ENCODE measurements at regions not wholly inside any gene's neighbourhood (a gene's known extent, or its start where the extent isn't known, plus 50 kb on each side); places are given as distances from the start of the nearest gene placed in this dataset.

DNA sequence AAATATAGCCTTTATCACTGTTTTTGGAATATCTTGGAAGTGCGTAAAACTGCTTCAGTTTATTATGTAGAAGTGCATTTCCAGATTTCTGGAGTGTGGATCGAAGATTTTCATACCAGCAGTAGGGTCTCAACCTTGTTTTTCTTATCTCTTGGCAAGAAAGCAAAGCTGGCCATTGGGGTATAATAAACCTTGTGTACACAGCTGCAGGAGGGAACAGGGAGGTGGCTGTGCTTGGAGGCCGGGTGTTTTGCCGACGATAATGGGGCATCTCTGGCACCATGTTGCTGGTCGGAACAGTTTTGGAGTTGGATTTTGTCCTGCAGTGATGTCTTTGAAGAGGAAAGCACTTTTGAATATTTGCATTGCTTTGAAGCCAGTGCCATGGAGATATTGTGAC lies 308.8 kb upstream of the DMRT1 start:
- no peaks in the 10 kb centered on the region for H3K27me3 ChIP-seq (ENCODE audit: insufficient read depth, low read length, poor library complexity, severe bottlenecking)
- H3K9me2 ChIP-seq (replicated peaks; ENCODE audit: low read depth, low read length) = no peaks in the 10 kb centered on the region
- no peak for TF ChIP-seq EZH2phosphoT487 (IDR thresholded peaks at IDR 0.05; ENCODE audit: borderline replicate concordance)
- TF ChIP-seq, protein P1, sequence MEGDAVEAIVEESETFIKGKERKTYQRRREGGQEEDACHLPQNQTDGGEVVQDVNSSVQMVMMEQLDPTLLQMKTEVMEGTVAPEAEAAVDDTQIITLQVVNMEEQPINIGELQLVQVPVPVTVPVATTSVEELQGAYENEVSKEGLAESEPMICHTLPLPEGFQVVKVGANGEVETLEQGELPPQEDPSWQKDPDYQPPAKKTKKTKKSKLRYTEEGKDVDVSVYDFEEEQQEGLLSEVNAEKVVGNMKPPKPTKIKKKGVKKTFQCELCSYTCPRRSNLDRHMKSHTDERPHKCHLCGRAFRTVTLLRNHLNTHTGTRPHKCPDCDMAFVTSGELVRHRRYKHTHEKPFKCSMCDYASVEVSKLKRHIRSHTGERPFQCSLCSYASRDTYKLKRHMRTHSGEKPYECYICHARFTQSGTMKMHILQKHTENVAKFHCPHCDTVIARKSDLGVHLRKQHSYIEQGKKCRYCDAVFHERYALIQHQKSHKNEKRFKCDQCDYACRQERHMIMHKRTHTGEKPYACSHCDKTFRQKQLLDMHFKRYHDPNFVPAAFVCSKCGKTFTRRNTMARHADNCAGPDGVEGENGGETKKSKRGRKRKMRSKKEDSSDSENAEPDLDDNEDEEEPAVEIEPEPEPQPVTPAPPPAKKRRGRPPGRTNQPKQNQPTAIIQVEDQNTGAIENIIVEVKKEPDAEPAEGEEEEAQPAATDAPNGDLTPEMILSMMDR (conservative IDR thresholded peaks at IDR 0.05; ENCODE audit: low read length) = no peak
- no peaks in the 10 kb centered on the region for H3F3A ChIP-seq (ENCODE audit: low read depth)
- H3K36me3 ChIP-seq (ENCODE audit: insufficient read depth, low read length) = no peaks in the 10 kb centered on the region
- no peak overlapping the region for H3K9ac ChIP-seq (ENCODE audit: low read depth, low read length, poor library complexity, severe bottlenecking)
- H4K20me1 ChIP-seq (ENCODE audit: insufficient read depth, low read length, poor library complexity, severe bottlenecking) = no peaks in the 10 kb centered on the region
- H3K79me2 ChIP-seq (ENCODE audit: insufficient read depth, low read length) = no peaks in the 10 kb centered on the region
- H3K4me3 ChIP-seq (ENCODE audit: low read length, poor library complexity, severe bottlenecking) = no peak overlapping the region
- no peak overlapping the region for H3K4me2 ChIP-seq (ENCODE audit: low read depth, low read length, poor library complexity, severe bottlenecking)
- peaks cover 7% of the 10 kb centered on the region for H3K4me1 ChIP-seq (ENCODE audit: insufficient read depth, low read length, poor library complexity, severe bottlenecking)
- no peak overlapping the region for H2AFZ ChIP-seq (ENCODE audit: low read length)
- H3K9me3 ChIP-seq (ENCODE audit: insufficient read depth, low read depth, low read length) = no peaks in the 10 kb centered on the region

DNA sequence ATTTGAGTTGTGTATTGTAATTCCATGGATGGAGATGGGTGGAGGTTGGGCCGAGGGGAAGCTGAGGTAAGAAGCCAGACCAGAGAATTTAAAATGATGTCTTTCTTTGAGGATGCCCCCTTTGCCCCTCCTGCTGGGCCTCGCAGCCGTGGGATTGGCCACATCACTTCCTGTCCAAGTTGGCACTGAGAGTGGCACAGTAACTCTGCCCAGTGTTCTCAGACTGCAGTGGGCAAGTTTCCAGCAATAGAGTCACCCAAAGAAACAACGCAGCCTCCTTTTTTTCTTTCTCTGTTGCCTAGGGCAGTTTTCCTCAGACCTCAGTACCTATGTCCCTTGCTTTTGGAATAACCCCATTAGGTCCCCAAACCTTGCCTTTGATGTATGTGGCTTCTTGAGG lies 306.6 kb upstream of the DMRT1 start:
- Histone ChIP-seq H3K27me3 (ENCODE audit: insufficient read depth, low read length, poor library complexity, severe bottlenecking) (no peaks in the 10 kb centered on the region), H3K4me2 (ENCODE audit: low read depth, low read length, poor library complexity, severe bottlenecking) (no peak overlapping the region), H3K4me1 (ENCODE audit: insufficient read depth, low read length, poor library complexity, severe bottlenecking) (peaks cover 7% of the 10 kb centered on the region), H3K79me2 (ENCODE audit: insufficient read depth, low read length) (no peaks in the 10 kb centered on the region), H3K4me3 (ENCODE audit: low read length, poor library complexity, severe bottlenecking) (no peak overlapping the region), H2AFZ (ENCODE audit: low read length) (no peak overlapping the region), H3K9me2 (replicated peaks; ENCODE audit: low read depth, low read length) (no peaks in the 10 kb centered on the region), H3K9ac (ENCODE audit: low read depth, low read length, poor library complexity, severe bottlenecking) (no peak overlapping the region), H3F3A (ENCODE audit: low read depth) (no peaks in the 10 kb centered on the region), H3K36me3 (ENCODE audit: insufficient read depth, low read length) (no peaks in the 10 kb centered on the region), H3K9me3 (ENCODE audit: insufficient read depth, low read depth, low read length) (no peaks in the 10 kb centered on the region; the same call in 1 of the 2 replicates), H4K20me1 (ENCODE audit: insufficient read depth, low read length, poor library complexity, severe bottlenecking) (no peaks in the 10 kb centered on the region)
- TF ChIP-seq, protein P1 (conservative IDR thresholded peaks at IDR 0.05; ENCODE audit: low read length) = no peak
- no peak for TF ChIP-seq EZH2phosphoT487 (IDR thresholded peaks at IDR 0.05; ENCODE audit: borderline replicate concordance)

DNA sequence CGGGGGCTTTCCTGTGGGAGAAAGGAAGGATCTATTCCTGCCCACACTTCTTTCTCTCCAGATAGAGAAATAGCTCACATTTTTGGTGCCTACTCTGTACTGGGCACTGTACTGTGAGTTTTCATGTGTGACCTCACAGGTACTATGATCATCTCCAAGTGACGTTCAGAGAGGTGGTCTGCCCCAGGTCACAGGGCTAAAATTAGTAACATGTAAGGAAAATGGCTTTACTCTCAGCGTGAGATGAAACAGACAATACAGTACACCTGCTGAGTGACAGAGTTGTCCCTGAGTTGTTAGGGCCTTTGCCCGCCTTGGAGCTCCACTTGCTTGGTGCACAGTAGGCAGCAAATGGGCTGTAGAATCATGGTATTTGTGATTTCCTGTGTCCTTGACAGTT lies 306.1 kb upstream of the DMRT1 start:
- no peaks in the 10 kb centered on the region for H3K9me2 ChIP-seq (replicated peaks; ENCODE audit: low read depth, low read length)
- no peak overlapping the region for H2AFZ ChIP-seq (ENCODE audit: low read length)
- no peaks in the 10 kb centered on the region; the same call in 1 of the 2 replicates for H3K9me3 ChIP-seq (ENCODE audit: insufficient read depth, low read depth, low read length)
- H3K36me3 ChIP-seq (ENCODE audit: insufficient read depth, low read length) = no peaks in the 10 kb centered on the region
- TF ChIP-seq, protein P1 (conservative IDR thresholded peaks at IDR 0.05; ENCODE audit: low read length) = no peak
- no peak for TF ChIP-seq EZH2phosphoT487 (IDR thresholded peaks at IDR 0.05; ENCODE audit: borderline replicate concordance)
- H3K4me2 ChIP-seq (ENCODE audit: low read depth, low read length, poor library complexity, severe bottlenecking) = no peak overlapping the region
- H4K20me1 ChIP-seq (ENCODE audit: insufficient read depth, low read length, poor library complexity, severe bottlenecking) = no peaks in the 10 kb centered on the region
- no peak overlapping the region for H3K9ac ChIP-seq (ENCODE audit: low read depth, low read length, poor library complexity, severe bottlenecking)
- peaks cover 7% of the 10 kb centered on the region for H3K4me1 ChIP-seq (ENCODE audit: insufficient read depth, low read length, poor library complexity, severe bottlenecking)
- H3K27me3 ChIP-seq (ENCODE audit: insufficient read depth, low read length, poor library complexity, severe bottlenecking) = no peaks in the 10 kb centered on the region
- H3K4me3 ChIP-seq (ENCODE audit: low read length, poor library complexity, severe bottlenecking) = no peak overlapping the region
- no peaks in the 10 kb centered on the region for H3K79me2 ChIP-seq (ENCODE audit: insufficient read depth, low read length)
- H3F3A ChIP-seq (ENCODE audit: low read depth) = no peaks in the 10 kb centered on the region
